ENCODE measurements at regions not wholly inside any gene's neighbourhood (a gene's known extent, or its start where the extent isn't known, plus 50 kb on each side); places are given as distances from the start of the nearest gene placed in this dataset.
"Not testable (repeated sequence)": the region's sequence is repeated elsewhere in the genome, so short reads cannot be mapped to it uniquely, and the experiment has no call there.

- DNase-seq (ENCODE audit: low read depth, low spot score) = no peak
Observed at GRCh38 chr9:22217254-22217653, 208.1 kb upstream of the CDKN2B start.

- DNase-seq (ENCODE audit: low read depth, low spot score) = not testable (repeated sequence)
Observed at GRCh38 chr9:22225856-22226255, 216.8 kb upstream of the CDKN2B start.

DNA sequence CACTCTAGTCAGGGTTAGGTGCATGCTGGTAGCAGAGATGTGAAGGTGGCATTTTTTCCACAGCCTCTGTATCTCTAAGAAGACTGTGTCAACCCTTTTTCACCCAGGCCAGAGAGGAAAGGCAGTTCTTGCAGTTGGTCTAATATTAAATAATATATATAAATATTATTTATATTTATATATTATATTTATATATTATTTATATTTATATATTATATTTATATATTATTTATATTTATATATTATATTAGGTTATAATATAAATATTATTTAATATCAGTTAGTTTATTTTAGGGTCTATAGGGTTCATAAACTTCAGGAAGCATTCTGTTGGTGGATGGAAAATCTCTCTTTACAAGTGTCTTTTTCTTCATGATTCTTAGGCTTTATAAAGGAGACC, 218.6 kb upstream of the DMRTA1 start:
- DNase-seq (ENCODE audit: low read depth, low spot score) = no peak

GRCh38 chr9:22228542-22228941, 218.1 kb upstream of the DMRTA1 start:
- DNase-seq (ENCODE audit: low read depth, low spot score) = no peak

DNA sequence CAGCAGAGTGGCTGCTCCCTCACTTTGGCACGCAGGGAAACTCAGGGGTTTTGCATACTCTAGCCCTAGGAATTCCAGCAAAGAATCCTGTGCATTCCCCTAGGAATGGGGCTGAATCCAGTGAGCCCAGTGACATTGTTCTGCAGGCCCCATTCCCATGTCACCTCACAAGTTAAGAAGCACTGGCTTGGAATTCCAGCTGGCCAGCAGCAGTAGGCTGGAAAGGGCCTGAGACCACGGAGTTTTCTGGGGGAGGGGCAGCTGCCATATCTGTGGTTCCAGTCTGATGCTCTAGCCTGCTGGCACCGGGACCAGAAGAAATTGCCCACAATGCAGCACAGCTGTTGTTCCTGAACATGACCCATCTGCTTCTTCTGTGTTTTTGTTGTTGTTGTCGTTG, 217.6 kb upstream of the DMRTA1 start:
- no peak for DNase-seq (ENCODE audit: low read depth, low spot score)

DNA sequence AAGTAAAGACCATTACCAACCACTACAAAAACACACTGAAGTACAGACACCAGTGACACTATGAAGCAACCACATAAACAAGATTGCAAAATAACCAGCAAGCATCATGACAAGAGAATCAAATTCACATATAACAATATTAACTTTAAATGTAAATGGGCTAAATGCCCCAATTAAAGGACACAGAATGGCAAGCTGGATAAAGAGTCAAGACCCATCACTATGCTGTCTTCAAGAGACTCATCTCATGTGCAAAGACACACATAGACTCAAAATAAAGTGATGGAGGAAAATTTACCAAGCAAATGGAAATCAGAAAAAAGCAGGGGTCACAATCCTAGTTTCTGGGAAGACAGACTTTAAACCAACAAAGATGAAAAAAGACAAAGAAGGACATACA, 215.3 kb upstream of the DMRTA1 start:
- DNase-seq (ENCODE audit: low read depth, low spot score) = not testable (repeated sequence)

DNA sequence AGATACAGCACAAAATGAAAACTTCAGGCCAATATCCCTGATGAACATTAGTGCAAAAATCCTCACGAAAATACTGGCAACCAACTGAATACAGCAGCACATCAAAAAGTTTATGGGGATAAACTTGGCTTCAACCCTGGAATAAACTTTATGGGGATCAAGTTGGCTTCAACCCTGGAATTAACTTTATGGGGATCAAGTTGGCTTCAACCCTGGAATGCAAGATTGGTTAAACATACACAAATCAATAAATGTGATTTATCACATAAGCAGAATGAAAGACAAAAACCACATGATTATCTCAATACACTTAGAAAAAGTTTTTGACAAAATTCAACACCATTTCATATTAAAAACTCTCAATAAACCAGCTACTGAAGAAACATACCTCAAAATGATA, 213.7 kb upstream of the DMRTA1 start:
- DNase-seq (ENCODE audit: low read depth, low spot score) = no peak

GRCh38 chr9:22237497-22238363, 208.9 kb upstream of the DMRTA1 start:
- DNase-seq (ENCODE audit: low read depth, low spot score) = no peak

DNA sequence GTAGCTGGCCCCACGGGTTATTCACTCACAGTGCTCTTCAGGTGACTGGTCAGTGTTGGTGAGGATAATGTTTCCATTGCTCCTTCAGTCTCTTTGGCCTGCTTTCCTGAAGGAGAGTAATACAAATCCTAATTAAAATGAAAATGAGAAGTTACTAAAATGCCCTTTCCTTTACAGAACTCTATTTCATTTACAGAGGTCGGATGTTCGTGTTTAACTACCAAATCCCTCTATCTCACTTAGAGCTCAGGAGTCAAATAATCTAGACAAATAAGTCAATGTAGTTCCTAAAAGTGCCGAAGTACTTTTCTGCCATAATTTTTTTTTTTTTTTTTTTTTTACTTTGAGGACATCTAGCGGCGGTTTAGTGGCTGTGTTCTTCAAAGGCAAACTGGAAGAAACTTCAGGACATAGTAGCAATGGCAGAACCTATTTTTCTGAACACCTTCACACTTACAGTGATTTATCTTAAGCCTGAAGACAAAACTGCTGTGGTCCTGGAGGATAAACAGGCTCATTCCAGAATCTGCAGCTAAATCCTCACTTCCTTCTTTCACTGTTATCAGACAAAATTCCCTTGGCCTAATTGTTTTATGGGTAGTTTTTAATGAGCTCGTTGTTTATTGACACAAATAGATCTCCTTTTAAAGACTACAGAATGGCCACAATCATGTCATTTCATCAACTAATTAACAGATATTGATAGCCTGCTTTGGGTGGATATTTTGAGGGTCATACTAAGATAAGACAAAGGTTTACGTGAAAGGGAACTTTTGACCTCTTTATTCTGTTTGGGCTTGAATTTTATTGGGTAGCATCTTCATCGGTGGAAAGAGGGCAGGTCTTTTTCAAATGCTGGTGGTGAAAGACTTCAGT, 207.6 kb upstream of the DMRTA1 start:
- DNase-seq (ENCODE audit: low read depth, low spot score) = no peak

DNA sequence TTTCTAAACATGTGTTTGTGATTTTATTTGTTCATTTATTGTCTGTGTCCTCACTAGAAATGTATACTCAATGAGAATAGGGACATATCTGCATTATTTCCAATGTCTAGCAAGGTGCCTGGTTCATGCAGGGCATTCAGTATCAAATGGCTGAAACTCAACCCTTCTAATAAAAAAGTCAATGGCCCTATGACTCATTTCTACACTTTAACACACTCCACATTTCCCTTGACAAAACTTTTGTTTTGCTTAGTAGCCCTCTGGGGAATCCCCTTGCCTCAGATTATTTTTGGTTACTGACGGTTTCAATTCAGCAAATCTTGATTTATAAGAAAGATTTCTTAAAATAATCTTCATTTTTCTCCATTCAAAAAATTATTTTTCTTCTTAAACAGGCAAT, 206.0 kb upstream of the DMRTA1 start:
- no peak for DNase-seq (ENCODE audit: low read depth, low spot score)

DNA sequence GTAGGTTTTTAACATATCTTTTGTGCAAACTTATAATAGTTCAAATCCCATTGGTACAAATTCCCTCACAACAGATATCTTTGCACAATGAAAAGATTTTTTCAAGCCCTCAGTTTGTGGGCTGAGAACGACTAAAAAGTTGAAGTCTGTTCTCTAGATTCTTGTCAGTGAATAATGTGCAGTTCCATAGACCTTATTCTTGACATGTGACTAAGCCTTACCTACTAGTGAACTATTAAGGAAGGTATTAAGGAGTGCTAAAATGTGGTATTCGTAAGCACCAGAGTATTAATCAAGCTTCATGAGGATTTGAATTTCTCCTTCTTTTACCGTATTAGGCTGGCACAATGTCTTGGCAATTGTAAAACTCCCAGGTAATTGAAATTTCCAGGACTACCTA, 205.6 kb upstream of the DMRTA1 start:
- DNase-seq (ENCODE audit: low read depth, low spot score) = no peak

DNA sequence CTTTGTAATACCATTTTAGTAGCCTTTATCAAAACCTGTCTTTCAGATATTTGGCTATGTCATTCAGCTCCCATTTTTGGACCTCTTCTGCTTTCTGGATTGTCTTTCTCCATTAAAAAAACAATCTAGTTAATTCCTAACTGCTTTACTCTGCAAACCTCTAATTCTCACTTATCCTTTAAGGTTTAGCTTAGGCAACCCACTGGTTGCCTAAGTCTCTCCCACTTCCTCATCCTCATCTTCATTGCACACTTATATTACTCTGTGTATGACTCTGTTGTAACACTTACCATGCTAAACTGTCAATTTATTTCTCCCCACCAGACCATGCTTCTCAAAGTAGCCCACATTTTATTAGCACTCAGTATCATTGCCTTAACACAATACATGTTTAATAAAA, 205.0 kb upstream of the DMRTA1 start:
- no peak for DNase-seq (ENCODE audit: low read depth, low spot score)

- no peak for DNase-seq (ENCODE audit: low read depth, low spot score)
Observed at GRCh38 chr9:22244139-22245011, 202.2 kb upstream of the DMRTA1 start.

GRCh38 chr9:22255337-22255736, 191.3 kb upstream of the DMRTA1 start:
- DNase-seq (ENCODE audit: low read depth, low spot score) = no peak

GRCh38 chr9:22256381-22256780, 190.2 kb upstream of the DMRTA1 start:
- no peak for DNase-seq (ENCODE audit: low read depth, low spot score)

GRCh38 chr9:22257026-22257816, 189.4 kb upstream of the DMRTA1 start:
- no peak for DNase-seq (ENCODE audit: low read depth, low spot score)

GRCh38 chr9:22265038-22265437, 181.6 kb upstream of the DMRTA1 start:
- DNase-seq (ENCODE audit: low read depth, low spot score) = no peak

- no peak for DNase-seq (ENCODE audit: low read depth, low spot score)
Observed at GRCh38 chr9:22265534-22265933, 181.1 kb upstream of the DMRTA1 start.

- DNase-seq (ENCODE audit: low read depth, low spot score) = no peak
Observed at GRCh38 chr9:22274477-22274876, 172.1 kb upstream of the DMRTA1 start.

- DNase-seq (ENCODE audit: low read depth, low spot score) = no peak
Observed at GRCh38 chr9:22278426-22278825, 168.2 kb upstream of the DMRTA1 start.

DNA sequence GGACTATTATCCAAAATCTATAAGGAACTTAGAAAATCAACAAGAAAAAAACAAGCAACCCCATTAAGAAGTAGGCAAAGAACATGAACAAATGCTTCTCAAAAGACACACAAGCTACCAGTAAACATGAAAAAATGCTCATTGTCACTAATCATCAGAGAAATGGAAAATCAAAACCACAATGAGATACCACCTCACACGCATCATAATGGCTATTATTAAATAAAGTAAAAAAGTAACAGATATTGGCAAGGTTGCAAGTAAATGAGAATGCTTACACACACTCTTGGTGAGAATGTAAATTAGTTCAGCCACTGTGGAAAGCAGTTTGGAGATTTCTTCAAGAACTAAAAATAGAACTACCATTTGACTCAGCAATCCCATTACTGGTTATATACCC, 167.0 kb upstream of the DMRTA1 start:
- DNase-seq (ENCODE audit: low read depth, low spot score) = no peak

Measured in pulmonary artery endothelial cell (primary cell).